ENCODE measurements at regions not wholly inside any gene's neighbourhood (a gene's known extent, or its start where the extent isn't known, plus 50 kb on each side); places are given as distances from the start of the nearest gene placed in this dataset.

DNA sequence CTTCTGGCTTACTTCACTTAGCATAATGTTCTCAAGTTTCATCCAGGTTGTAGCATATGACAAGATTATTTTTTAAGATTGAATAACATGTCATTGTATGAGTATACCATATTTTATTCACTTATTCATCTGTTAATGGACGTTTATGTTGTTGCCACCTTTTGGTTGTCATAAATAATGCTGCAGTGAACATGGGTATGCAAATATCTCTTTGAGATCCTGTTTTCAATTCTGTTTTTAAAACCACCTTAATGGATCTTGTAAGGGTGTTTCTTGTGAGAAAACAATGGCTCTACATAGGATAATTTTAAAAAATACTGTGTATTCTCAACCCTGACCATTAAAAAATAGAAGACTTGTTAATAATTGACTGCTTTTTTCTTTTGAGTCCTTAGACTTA lies 290.7 kb upstream of the TMEM229A start:
- no peaks in the 10 kb centered on the region for H3K9me3 ChIP-seq
- WGBS = 42% methylated on average over 1 of the region's 1 CpG

GRCh38 chr7:124322561-124322960 lies 289.7 kb upstream of the TMEM229A start:
- no peak overlapping the region for H3K27ac ChIP-seq (replicated peaks in 1 of 4)
- TF ChIP-seq CTCF (IDR thresholded peaks at IDR 0.05) = no peak
- no peak for TF ChIP-seq POLR2AphosphoS5 (IDR thresholded peaks at IDR 0.05)
- no peak for TF ChIP-seq POLR2A (IDR thresholded peaks at IDR 0.05; ENCODE audit: low read depth)
- no peak for TF ChIP-seq EP300 (IDR thresholded peaks at IDR 0.05)
- no peak for DNase-seq (ENCODE audit: extremely low spot score)
- H3K27me3 ChIP-seq = no peaks in the 10 kb centered on the region
- H3K4me3 ChIP-seq = no peak overlapping the region
- WGBS = 76% methylated on average over 1 of the region's 1 CpG
- H3K9me3 ChIP-seq = no peaks in the 10 kb centered on the region
- no peaks in the 10 kb centered on the region for H3K4me1 ChIP-seq
- no peaks in the 10 kb centered on the region for H3K36me3 ChIP-seq
- intact Hi-C loops (cut with DNase I) = no loop called here

More for the DNA sequence above, 290.7 kb upstream of the TMEM229A start:
- H3K4me3 ChIP-seq = no peak overlapping the region
- no peak overlapping the region for H3K27ac ChIP-seq (replicated peaks in 1 of 4)
- H3K4me1 ChIP-seq = no peaks in the 10 kb centered on the region
- intact Hi-C loops (cut with DNase I) = no loop called here
- H3K27me3 ChIP-seq = no peaks in the 10 kb centered on the region
- TF ChIP-seq POLR2A (IDR thresholded peaks at IDR 0.05; ENCODE audit: low read depth) = no peak
- TF ChIP-seq EP300 (IDR thresholded peaks at IDR 0.05) = no peak
- no peak for TF ChIP-seq POLR2AphosphoS5 (IDR thresholded peaks at IDR 0.05)
- no peak for TF ChIP-seq CTCF (IDR thresholded peaks at IDR 0.05)
- no peak for DNase-seq (ENCODE audit: extremely low spot score)
- H3K36me3 ChIP-seq = no peaks in the 10 kb centered on the region

DNA sequence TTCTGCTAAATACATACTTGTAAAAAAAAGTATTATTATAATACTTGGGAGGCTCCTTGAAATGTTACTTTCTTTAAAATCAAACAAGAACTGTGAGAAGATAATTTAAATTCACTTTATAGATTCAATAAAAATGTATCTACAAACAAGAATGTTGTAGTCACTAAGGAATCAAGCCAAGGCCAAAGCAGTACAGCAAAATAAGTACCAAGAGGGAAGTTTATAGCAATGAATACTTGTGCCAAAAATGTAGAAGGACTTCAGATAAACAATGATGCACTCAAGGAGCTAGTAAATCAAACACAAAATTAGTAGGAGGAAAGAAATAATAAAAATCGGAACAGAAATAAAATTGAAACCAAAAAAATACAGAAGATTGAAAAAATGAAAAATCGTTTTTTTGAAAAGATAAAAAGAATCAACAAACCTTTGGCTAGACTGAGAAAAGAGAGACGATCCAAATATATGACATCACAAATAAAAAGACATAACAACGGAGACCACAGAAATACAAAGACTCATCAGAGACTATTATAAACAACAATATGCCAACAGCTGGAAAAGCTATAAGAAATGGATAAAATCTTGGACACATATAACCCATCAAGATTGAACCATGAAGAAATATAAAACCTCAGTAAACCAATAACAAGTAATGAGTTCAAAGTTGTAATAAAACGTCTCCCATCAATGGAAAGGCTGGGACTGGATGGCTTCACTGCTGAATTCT lies 286.0 kb upstream of the TMEM229A start:
- DNase-seq (ENCODE audit: extremely low spot score) = no peak
- 68% methylated on average over 5 of the region's 5 CpGs for WGBS

DNA sequence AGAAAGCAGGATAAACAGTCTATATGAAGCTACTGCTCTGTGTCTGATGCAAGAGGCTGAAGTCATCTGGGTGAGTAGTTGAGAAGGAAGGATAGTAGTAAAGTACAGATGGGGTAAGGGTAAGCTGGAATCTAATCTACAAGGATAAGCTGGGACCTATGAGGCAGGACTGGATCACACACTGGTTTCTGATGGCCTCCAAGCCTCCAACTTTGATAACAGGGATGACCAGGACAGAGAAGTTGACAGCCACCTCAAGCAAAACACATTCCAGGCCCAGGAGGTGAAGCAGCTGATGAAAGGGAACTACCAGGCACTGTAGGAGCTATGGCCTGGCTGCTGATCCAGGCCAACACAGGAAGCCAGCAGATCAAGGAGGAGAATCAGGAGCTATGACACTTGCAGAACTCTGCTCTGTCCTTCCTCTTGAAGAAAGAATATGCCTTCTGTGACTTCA lies 278.1 kb upstream of the TMEM229A start:
- no peak overlapping the region for H3K27ac ChIP-seq (replicated peaks in 1 of 4)
- no peaks in the 10 kb centered on the region for H3K27me3 ChIP-seq
- H3K9me3 ChIP-seq = no peaks in the 10 kb centered on the region
- no peaks in the 10 kb centered on the region for H3K4me1 ChIP-seq
- no peak for DNase-seq (ENCODE audit: extremely low spot score)
- TF ChIP-seq POLR2AphosphoS5 (IDR thresholded peaks at IDR 0.05) = no peak
- no peak for TF ChIP-seq EP300 (IDR thresholded peaks at IDR 0.05)
- no peak for TF ChIP-seq CTCF (IDR thresholded peaks at IDR 0.05)
- no peak for TF ChIP-seq POLR2A (IDR thresholded peaks at IDR 0.05; ENCODE audit: low read depth)
- no peak overlapping the region for H3K4me3 ChIP-seq
- intact Hi-C loops (cut with DNase I) = no loop called here
- no peaks in the 10 kb centered on the region for H3K36me3 ChIP-seq

More for the DNA sequence above, 286.0 kb upstream of the TMEM229A start:
- no peaks in the 10 kb centered on the region for H3K4me1 ChIP-seq
- no peak for TF ChIP-seq POLR2AphosphoS5 (IDR thresholded peaks at IDR 0.05)
- TF ChIP-seq CTCF (IDR thresholded peaks at IDR 0.05) = no peak
- no peak for TF ChIP-seq POLR2A (IDR thresholded peaks at IDR 0.05; ENCODE audit: low read depth)
- no peak overlapping the region for H3K27ac ChIP-seq (replicated peaks in 1 of 4)
- no peaks in the 10 kb centered on the region for H3K27me3 ChIP-seq
- H3K4me3 ChIP-seq = no peak overlapping the region
- intact Hi-C loops (cut with DNase I) = no loop called here
- H3K36me3 ChIP-seq = no peaks in the 10 kb centered on the region
- no peaks in the 10 kb centered on the region for H3K9me3 ChIP-seq

DNA sequence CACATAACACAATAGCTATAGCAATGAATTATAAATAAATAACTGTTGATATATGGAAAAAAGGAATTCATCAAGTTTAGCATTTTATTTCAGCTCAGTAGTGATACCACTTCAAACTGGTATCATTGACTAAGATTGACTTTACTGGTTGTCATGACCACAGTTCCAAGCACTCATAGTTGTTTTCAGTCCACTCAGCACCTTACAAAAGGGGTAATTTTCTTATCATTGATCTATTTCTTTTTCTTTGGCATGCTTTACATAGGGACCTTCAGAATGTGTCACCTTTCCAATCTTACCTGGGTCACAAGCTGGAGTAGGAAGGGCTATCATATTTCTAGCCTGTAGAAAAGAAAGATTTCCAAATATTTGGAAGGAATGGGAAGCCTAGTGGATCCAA lies 275.5 kb upstream of the TMEM229A start:
- Histone ChIP-seq H3K4me3 (no peak overlapping the region), H3K27ac (replicated peaks in 1 of 4) (no peak overlapping the region), H3K4me1 (no peaks in the 10 kb centered on the region), H3K36me3 (no peaks in the 10 kb centered on the region), H3K27me3 (no peaks in the 10 kb centered on the region), H3K9me3 (peaks cover 0 to 3% (median 0%) of the 10 kb centered on the region in 4 donors)
- intact Hi-C loops (cut with DNase I) = no loop called here
- no peak for TF ChIP-seq POLR2AphosphoS5 (IDR thresholded peaks at IDR 0.05)
- TF ChIP-seq EP300 (IDR thresholded peaks at IDR 0.05) = no peak
- DNase-seq (ENCODE audit: extremely low spot score) = no peak
